ENCODE measurements at regions not wholly inside any gene's neighbourhood (a gene's known extent, or its start where the extent isn't known, plus 50 kb on each side); places are given as distances from the start of the nearest gene placed in this dataset.

DNA sequence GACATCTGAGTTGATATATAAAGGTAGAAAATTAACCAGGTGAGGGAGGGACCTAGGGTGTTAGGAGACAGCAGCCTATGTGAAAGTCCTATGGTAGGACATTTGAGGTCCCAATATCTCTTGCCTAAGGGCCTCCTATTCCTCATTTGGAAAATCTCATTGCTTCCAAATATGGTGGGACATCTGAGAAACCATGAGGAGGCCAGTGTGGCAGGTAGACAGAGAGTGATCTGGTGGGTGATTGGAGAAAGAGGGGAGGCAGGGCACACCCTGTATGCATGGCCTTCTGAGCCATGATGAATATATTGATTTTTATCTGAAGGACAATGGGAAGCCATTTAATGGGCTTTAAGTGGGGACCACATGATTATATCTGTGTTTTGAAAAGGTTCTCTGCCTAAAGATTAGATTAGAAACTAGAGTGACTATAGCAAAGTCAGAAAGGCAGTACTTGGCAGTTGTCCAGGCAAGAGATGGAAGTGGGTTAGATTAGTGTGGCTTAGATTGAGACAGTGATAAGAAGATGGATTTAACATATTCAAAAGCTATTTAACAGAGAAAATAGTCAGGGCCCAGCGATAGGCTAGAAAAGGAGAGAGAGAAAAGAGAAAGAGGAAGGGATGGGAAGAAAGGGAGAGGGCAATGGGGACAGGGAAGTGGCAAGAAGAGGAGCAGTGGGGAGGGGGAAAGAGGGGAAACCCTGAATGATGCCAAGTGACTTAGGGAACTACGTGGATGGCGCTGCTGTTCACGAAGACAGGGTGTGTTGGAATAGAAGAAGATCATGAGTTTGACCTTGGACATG, 237.2 kb upstream of the SRRM4 start:
- H3K9me3 Mint-ChIP-seq, result peaks cover 4 to 13% (median 5%) of the 10 kb centered on the region in 3 donors
- H3K4me1 Mint-ChIP-seq, result no peaks in the 10 kb centered on the region
- no peaks in the 10 kb centered on the region for H3K27me3 ChIP-seq (replicated peaks in 1 of 2; ENCODE audit: control insufficient read depth in 2 of 2, extremely low read depth in 1 of 2, insufficient read depth in 2 of 2, low read length in 1 of 2)
- CTCF ChIA-PET, result no interaction called here
- H3K27ac Mint-ChIP-seq, result no peak overlapping the region
- no peak overlapping the region for H3K4me3 Mint-ChIP-seq
- no peak for ATAC-seq (replicated peaks in 1 of 4)
- H3K9me3 ChIP-seq, result no peaks in the 10 kb centered on the region
- no peak for DNase-seq
- H3K27ac ChIP-seq (ENCODE audit: low read length), result no peak overlapping the region
- WGBS (ENCODE audit: insufficient coverage), result 50% methylated on average over 1 of the region's 4 CpGs
- H3K36me3 Mint-ChIP-seq, result no peaks in the 10 kb centered on the region
- H3K4me3 ChIP-seq (ENCODE audit: control insufficient read depth in 1 of 2, extremely low read depth in 1 of 2, low read length in 1 of 2), result no peak overlapping the region
- no peaks in the 10 kb centered on the region for H3K36me3 ChIP-seq (ENCODE audit: control insufficient read depth in 2 of 2, extremely low read depth in 1 of 2, insufficient read depth in 1 of 2, low read length in 1 of 2)
- POLR2A ChIA-PET, result no interaction called here
- H3K4me1 ChIP-seq (ENCODE audit: control insufficient read depth in 1 of 2, extremely low read depth in 1 of 2, insufficient read depth in 2 of 2, low read length in 2 of 2), result no peaks in the 10 kb centered on the region
- H3K27me3 Mint-ChIP-seq, result no peaks in the 10 kb centered on the region

DNA sequence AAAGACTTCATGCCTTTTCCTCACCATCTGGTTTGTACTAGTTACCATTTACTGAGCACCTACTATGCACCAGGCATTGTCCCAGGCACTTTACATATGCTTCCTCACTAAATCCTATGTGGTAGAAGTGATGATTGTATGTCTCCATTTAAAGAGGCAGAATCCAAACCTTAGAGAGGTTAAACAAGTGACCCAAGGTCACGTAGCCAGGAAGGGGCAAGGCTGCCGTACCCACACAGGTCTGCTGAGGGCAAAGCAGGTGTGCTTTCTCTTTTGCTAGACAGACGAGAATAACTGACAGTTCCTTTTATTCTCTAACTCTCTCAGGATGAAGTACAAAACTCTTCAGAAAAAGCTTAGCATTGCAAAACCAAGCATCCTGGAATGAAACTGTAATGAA, 235.2 kb upstream of the SRRM4 start:
- Histone ChIP-seq H3K4me3 (ENCODE audit: control insufficient read depth in 1 of 2, extremely low read depth in 1 of 2, low read length in 1 of 2) (no peak overlapping the region), H3K27ac (ENCODE audit: low read length) (no peak overlapping the region), H3K36me3 (ENCODE audit: control insufficient read depth in 2 of 2, extremely low read depth in 1 of 2, insufficient read depth in 1 of 2, low read length in 1 of 2) (no peaks in the 10 kb centered on the region), H3K9me3 (no peaks in the 10 kb centered on the region), H3K27me3 (replicated peaks in 1 of 2; ENCODE audit: control insufficient read depth in 2 of 2, extremely low read depth in 1 of 2, insufficient read depth in 2 of 2, low read length in 1 of 2) (no peaks in the 10 kb centered on the region), H3K4me1 (ENCODE audit: control insufficient read depth in 1 of 2, extremely low read depth in 1 of 2, insufficient read depth in 2 of 2, low read length in 2 of 2) (no peaks in the 10 kb centered on the region)
- no peaks in the 10 kb centered on the region for H3K4me1 Mint-ChIP-seq
- H3K36me3 Mint-ChIP-seq, result no peaks in the 10 kb centered on the region
- H3K9me3 Mint-ChIP-seq, result peaks cover 2 to 13% (median 2%) of the 10 kb centered on the region in 3 donors
- H3K27me3 Mint-ChIP-seq, result no peaks in the 10 kb centered on the region
- H3K27ac Mint-ChIP-seq, result no peak overlapping the region
- 73% methylated on average over 2 of the region's 3 CpGs for WGBS (ENCODE audit: insufficient coverage)
- no peak overlapping the region for H3K4me3 Mint-ChIP-seq
- no peak for DNase-seq
- CTCF ChIA-PET, result no interaction called here
- POLR2A ChIA-PET, result no interaction called here
- ATAC-seq (replicated peaks in 1 of 4), result no peak

DNA sequence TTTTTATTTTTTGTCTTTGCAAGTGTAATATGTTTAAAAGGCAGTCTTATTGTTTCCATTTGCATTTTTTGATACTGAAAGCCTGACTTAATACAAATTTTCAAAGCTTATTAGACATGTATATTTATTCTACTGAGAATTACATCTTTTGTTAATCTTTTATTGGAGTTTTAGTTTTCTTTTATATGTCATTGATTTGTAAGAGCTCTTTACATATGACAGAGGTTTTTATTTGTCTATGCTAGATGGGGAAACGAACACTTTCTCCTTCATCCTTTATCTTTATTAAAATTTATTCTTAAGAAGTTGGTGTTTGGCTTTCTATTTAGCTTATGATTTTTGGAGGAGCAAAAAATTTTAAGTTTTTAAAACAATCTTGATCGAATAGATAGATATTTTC, 234.4 kb upstream of the SRRM4 start:
- WGBS (ENCODE audit: insufficient coverage), result no CpG with 5 or more reads among the region's 2 CpGs
- H3K4me1 Mint-ChIP-seq, result no peaks in the 10 kb centered on the region
- ChIA-PET CTCF (no interaction called here), POLR2A (no interaction called here)
- no peak for ATAC-seq (replicated peaks in 1 of 4)
- H3K4me3 Mint-ChIP-seq, result no peak overlapping the region
- no peak overlapping the region for H3K27ac Mint-ChIP-seq
- no peak for DNase-seq
- Histone ChIP-seq H3K27me3 (replicated peaks in 1 of 2; ENCODE audit: control insufficient read depth in 2 of 2, extremely low read depth in 1 of 2, insufficient read depth in 2 of 2, low read length in 1 of 2) (no peaks in the 10 kb centered on the region), H3K4me1 (ENCODE audit: control insufficient read depth in 1 of 2, extremely low read depth in 1 of 2, insufficient read depth in 2 of 2, low read length in 2 of 2) (no peaks in the 10 kb centered on the region), H3K27ac (ENCODE audit: low read length) (no peak overlapping the region), H3K4me3 (ENCODE audit: control insufficient read depth in 1 of 2, extremely low read depth in 1 of 2, low read length in 1 of 2) (no peak overlapping the region), H3K9me3 (no peaks in the 10 kb centered on the region), H3K36me3 (ENCODE audit: control insufficient read depth in 2 of 2, extremely low read depth in 1 of 2, insufficient read depth in 1 of 2, low read length in 1 of 2) (no peaks in the 10 kb centered on the region)
- no peaks in the 10 kb centered on the region for H3K27me3 Mint-ChIP-seq
- peaks cover 5 to 13% (median 8%) of the 10 kb centered on the region in 3 donors for H3K9me3 Mint-ChIP-seq
- no peaks in the 10 kb centered on the region for H3K36me3 Mint-ChIP-seq

DNA sequence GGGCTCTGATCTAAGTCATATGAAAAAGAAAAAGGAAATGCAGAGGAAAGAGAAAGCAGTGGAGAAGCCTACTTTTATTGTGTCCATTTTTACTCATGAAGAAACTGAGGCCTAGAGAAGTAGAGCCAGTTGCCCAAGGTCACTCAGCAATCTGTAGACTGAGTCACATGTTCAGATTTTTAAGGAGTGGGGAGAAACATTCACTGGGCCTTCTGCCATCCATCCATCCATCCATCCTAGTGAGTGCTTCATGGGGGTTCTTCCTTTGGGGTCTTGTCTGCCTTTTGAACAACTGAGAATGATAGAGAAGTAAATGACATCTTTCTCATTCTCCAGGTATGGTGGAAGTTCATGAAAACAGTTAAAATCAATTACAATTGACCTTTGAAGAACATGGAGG, 233.6 kb upstream of the SRRM4 start:
- H3K4me3 ChIP-seq (ENCODE audit: control insufficient read depth in 1 of 2, extremely low read depth in 1 of 2, low read length in 1 of 2), result no peak overlapping the region
- H3K36me3 ChIP-seq (ENCODE audit: control insufficient read depth in 2 of 2, extremely low read depth in 1 of 2, insufficient read depth in 1 of 2, low read length in 1 of 2), result no peaks in the 10 kb centered on the region
- no peak for DNase-seq
- no peaks in the 10 kb centered on the region for H3K9me3 ChIP-seq
- Mint-ChIP-seq H3K27ac (no peak overlapping the region), H3K36me3 (no peaks in the 10 kb centered on the region), H3K4me1 (no peaks in the 10 kb centered on the region), H3K4me3 (no peak overlapping the region), H3K27me3 (no peaks in the 10 kb centered on the region), H3K9me3 (peaks cover 8 to 13% (median 10%) of the 10 kb centered on the region in 3 donors)
- H3K27ac ChIP-seq (ENCODE audit: low read length), result no peak overlapping the region
- ChIA-PET CTCF (no interaction called here), POLR2A (no interaction called here)
- ATAC-seq (replicated peaks in 1 of 4), result no peak
- H3K27me3 ChIP-seq (replicated peaks in 1 of 2; ENCODE audit: control insufficient read depth in 2 of 2, extremely low read depth in 1 of 2, insufficient read depth in 2 of 2, low read length in 1 of 2), result no peaks in the 10 kb centered on the region
- H3K4me1 ChIP-seq (ENCODE audit: control insufficient read depth in 1 of 2, extremely low read depth in 1 of 2, insufficient read depth in 2 of 2, low read length in 2 of 2), result no peaks in the 10 kb centered on the region

DNA sequence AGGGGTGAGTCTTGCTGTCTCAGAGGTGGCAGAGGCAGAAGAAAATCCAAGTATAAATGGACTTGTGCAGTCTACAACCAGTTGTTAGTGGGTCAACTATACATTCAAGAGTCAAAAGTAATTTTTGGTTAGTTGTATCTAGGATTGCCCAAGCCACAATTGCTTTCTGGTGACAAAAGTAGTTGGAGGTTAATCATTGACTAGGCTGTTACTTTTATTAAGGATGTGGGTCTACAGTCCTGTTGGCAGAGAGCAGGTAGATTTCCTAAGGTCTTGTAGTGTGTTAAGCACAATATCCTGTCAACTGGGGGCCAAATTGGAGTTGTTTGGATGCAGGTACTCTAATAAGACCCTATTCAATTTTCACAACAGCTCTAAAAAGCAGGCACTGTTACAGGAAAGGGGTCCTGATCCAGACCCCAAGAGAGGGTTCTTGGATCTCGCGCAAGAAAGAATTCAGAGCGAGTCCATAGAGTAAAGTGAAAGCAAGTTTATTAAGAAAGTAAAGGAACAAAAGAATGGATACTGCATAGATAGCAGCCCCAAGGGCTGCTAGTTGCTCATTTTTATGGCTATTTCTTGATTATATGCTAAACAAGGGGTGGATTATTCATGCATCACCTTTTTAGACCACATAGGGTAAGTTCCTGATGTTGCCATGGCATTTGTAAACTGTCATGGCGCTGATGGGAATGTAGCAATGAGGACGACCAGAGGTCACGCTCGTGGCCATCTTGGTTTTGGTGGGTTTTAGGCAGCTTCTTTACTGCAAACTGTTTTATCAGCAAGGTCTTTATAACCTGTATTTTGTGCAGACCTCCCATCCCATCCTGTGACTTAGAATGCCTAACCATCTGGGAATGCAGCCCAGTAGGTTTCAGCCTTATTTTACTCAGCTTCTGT, 232.6 kb upstream of the SRRM4 start:
- POLR2A ChIA-PET, result no interaction called here
- no peak for ATAC-seq (replicated peaks in 1 of 4)

DNA sequence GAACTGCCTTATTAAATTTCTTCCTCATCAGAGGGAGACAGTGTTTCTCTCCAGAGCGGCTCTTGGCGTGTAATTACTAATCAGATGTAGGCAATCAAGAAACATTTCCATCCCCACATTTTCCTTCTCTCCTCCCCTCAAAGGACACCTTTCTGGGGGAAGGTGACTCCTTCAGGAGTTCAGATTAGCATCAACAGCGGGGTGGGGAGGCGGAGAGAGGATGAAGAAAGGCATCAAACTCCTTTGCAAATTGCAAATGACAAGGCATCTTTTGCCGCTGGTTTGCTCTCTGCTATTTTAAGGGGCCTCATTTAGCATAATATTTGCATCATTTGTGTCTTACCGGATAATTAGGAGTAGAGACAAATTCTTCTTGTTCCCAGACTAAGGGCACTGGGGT, 231.7 kb upstream of the SRRM4 start:
- ChIA-PET POLR2A (no interaction called here), CTCF (no interaction called here)
- Histone ChIP-seq H3K36me3 (ENCODE audit: control insufficient read depth in 2 of 2, extremely low read depth in 1 of 2, insufficient read depth in 1 of 2, low read length in 1 of 2) (no peaks in the 10 kb centered on the region), H3K4me3 (ENCODE audit: control insufficient read depth in 1 of 2, extremely low read depth in 1 of 2, low read length in 1 of 2) (no peak overlapping the region), H3K27ac (ENCODE audit: low read length) (no peak overlapping the region), H3K9me3 (no peaks in the 10 kb centered on the region), H3K27me3 (replicated peaks in 1 of 2; ENCODE audit: control insufficient read depth in 2 of 2, extremely low read depth in 1 of 2, insufficient read depth in 2 of 2, low read length in 1 of 2) (no peaks in the 10 kb centered on the region), H3K4me1 (ENCODE audit: control insufficient read depth in 1 of 2, extremely low read depth in 1 of 2, insufficient read depth in 2 of 2, low read length in 2 of 2) (no peaks in the 10 kb centered on the region)
- H3K4me3 Mint-ChIP-seq, result no peak overlapping the region
- DNase-seq (no peak), ATAC-seq (replicated peaks in 1 of 4) (no peak)
- no peak overlapping the region for H3K27ac Mint-ChIP-seq
- no CpG with 5 or more reads among the region's 6 CpGs for WGBS (ENCODE audit: insufficient coverage)
- H3K36me3 Mint-ChIP-seq, result no peaks in the 10 kb centered on the region
- no peaks in the 10 kb centered on the region for H3K4me1 Mint-ChIP-seq
- H3K27me3 Mint-ChIP-seq, result no peaks in the 10 kb centered on the region
- H3K9me3 Mint-ChIP-seq, result peaks cover under 1 to 10% (median 8%) of the 10 kb centered on the region in 3 donors

More for the DNA sequence above, 232.6 kb upstream of the SRRM4 start:
- no peak overlapping the region for H3K4me3 ChIP-seq (ENCODE audit: control insufficient read depth in 1 of 2, extremely low read depth in 1 of 2, low read length in 1 of 2)
- no peaks in the 10 kb centered on the region for H3K27me3 ChIP-seq (replicated peaks in 1 of 2; ENCODE audit: control insufficient read depth in 2 of 2, extremely low read depth in 1 of 2, insufficient read depth in 2 of 2, low read length in 1 of 2)
- no peaks in the 10 kb centered on the region for H3K36me3 ChIP-seq (ENCODE audit: control insufficient read depth in 2 of 2, extremely low read depth in 1 of 2, insufficient read depth in 1 of 2, low read length in 1 of 2)
- DNase-seq, result no peak
- Mint-ChIP-seq H3K27me3 (no peaks in the 10 kb centered on the region), H3K4me3 (no peak overlapping the region), H3K27ac (no peak overlapping the region), H3K4me1 (no peaks in the 10 kb centered on the region), H3K36me3 (no peaks in the 10 kb centered on the region), H3K9me3 (peaks cover 8 to 10% (median 8%) of the 10 kb centered on the region in 3 donors)
- no peak overlapping the region for H3K27ac ChIP-seq (ENCODE audit: low read length)
- CTCF ChIA-PET, result no interaction called here
- 100% methylated on average over 3 of the region's 7 CpGs for WGBS (ENCODE audit: insufficient coverage)
- no peaks in the 10 kb centered on the region for H3K9me3 ChIP-seq
- H3K4me1 ChIP-seq (ENCODE audit: control insufficient read depth in 1 of 2, extremely low read depth in 1 of 2, insufficient read depth in 2 of 2, low read length in 2 of 2), result no peaks in the 10 kb centered on the region

All from T-cell (primary cell).